K562 (cell line): ENCODE measurements at regions not wholly inside any gene's neighbourhood (a gene's known extent, or its start where the extent isn't known, plus 50 kb on each side); places are given as distances from the start of the nearest gene placed in this dataset.

Source experiments
- ATAC-seq: fragments of 200-7000 bp; cut with Tn5 transposase; 3 replicates; pipeline ENCODE4 v1.9.1; 2020; ENCODE audit warnings: moderate library complexity
- BruUV-seq: library from RNA; stranded (reverse); fragments of 400-500 nt; replicated peaks from 2 replicates; lab custom pipeline; 2021; lab: Mats Ljungman, UMichigan
- CTCF ChIA-PET: fragments of 300-600 bp; formaldehyde crosslinking; extraction: SDS; loops from one replicate; lab custom pipeline; 2021; ENCODE audit warnings: low intra/inter-chr PET ratio; lab: Yijun Ruan, JAX
- POLR2A ChIA-PET: fragments of 300-600, 350-650 bp; sonication (Branson Sonifier 250); formaldehyde crosslinking; extraction: SDS; loops from one replicate; lab custom pipeline; 2021; ENCODE audit warnings: antibody characterized with exemption, inconsistent platforms; lab: Yijun Ruan, JAX
- DNase-seq, 4 experiments: peaks; one replicate each; pipeline versions ENCODE4 v3.0.0 to v3.0.0-alpha.2; 2011 to 2018; ENCODE audit warnings: low spot score in 3 of 4, mixed read lengths in 3 of 4; ENCODE audit errors: extremely low read depth in 1 of 4
- FAIRE-seq: peaks from 2 replicates; lab custom pipeline; 2011; peaks lifted over from hg19 to GRCh38; lab: Jason Lieb, UNC
- H2AFZ ChIP-seq: 2 replicates; pipeline ENCODE4 v1.6.0; 2011; ENCODE audit warnings: low read depth, low read length, control low read depth, inconsistent platforms
- H3K27ac ChIP-seq: fragments of 200-600 bp; 3 replicates; pipeline ENCODE4 v1.8.0; 2011; ENCODE audit warnings: low read depth, mild to moderate bottlenecking, control low read depth, inconsistent platforms, low read length, moderate library complexity, mixed read lengths; ENCODE audit errors: extremely low read depth
- H3K27me3 ChIP-seq, 2 experiments: fragments of 300-600 bp in 1 of 2; 2 replicates in 1 of 2; 3 replicates in 1 of 2; pipeline versions ENCODE4 v1.6.0 to v1.8.0; 2011; ENCODE audit warnings: inconsistent platforms in 2 of 2, low read length in 2 of 2, mild to moderate bottlenecking in 1 of 2, mixed read lengths in 1 of 2, moderate library complexity in 1 of 2; ENCODE audit not compliant: control insufficient read depth in 2 of 2, insufficient read depth in 2 of 2
- H3K36me3 ChIP-seq: fragments of 300-600 bp; 3 replicates; pipeline ENCODE4 v1.8.0; 2011; ENCODE audit warnings: mild to moderate bottlenecking, low read length, inconsistent platforms; ENCODE audit not compliant: control insufficient read depth, insufficient read depth
- H3K4me1 ChIP-seq, 2 experiments: fragments of 200-600 bp in 1 of 2; replicated peaks in 1 of 2; 2 replicates in 1 of 2; 3 replicates in 1 of 2; pipeline versions ENCODE4 v1.5.1 to v1.8.0; 2011; ENCODE audit warnings: inconsistent platforms in 2 of 2, low read length in 2 of 2, mild to moderate bottlenecking in 1 of 2, mixed read lengths in 1 of 2, moderate library complexity in 1 of 2; ENCODE audit not compliant: control insufficient read depth in 2 of 2, insufficient read depth in 2 of 2
- H3K4me2 ChIP-seq: 2 replicates; pipeline ENCODE4 v1.6.1; 2011; ENCODE audit warnings: low read length, control low read depth, inconsistent platforms, mixed read lengths; ENCODE audit not compliant: insufficient read depth
- H3K4me3 ChIP-seq: fragments of 200-600 bp; sonication (generic), shearing (Covaris generic); 2 replicates; pipeline ENCODE4 v1.5.1; 2016; ENCODE audit warnings: control low read depth, inconsistent platforms
- H3K79me2 ChIP-seq: fragments of 200-600 bp; 3 replicates; pipeline ENCODE4 v1.8.0; 2011; ENCODE audit warnings: low read length, inconsistent platforms; ENCODE audit not compliant: control insufficient read depth, insufficient read depth
- H3K9ac ChIP-seq, 2 experiments: 2 replicates each; pipeline versions ENCODE4 v1.6.0 to v1.6.1; 2011; ENCODE audit warnings: low read depth in 2 of 2, low read length in 2 of 2, control low read depth in 1 of 2, inconsistent platforms in 1 of 2, mild to moderate bottlenecking in 1 of 2, mixed read lengths in 1 of 2; ENCODE audit not compliant: insufficient read depth in 1 of 2
- H3K9me1 ChIP-seq: one replicate; pipeline ENCODE4 v1.6.0; 2011; ENCODE audit warnings: inconsistent platforms, mild to moderate bottlenecking, low read length, moderate library complexity; ENCODE audit not compliant: control insufficient read depth, insufficient read depth
- H3K9me3 ChIP-seq: replicated peaks from 2 replicates; pipeline ENCODE4 v1.5.1; 2011; ENCODE audit warnings: low read depth, low read length, inconsistent platforms; ENCODE audit not compliant: control insufficient read depth, insufficient read depth
- H4K20me1 ChIP-seq: replicated peaks from 2 replicates; pipeline ENCODE4 v1.6.1; 2011; ENCODE audit warnings: low read length, inconsistent platforms, mixed read lengths; ENCODE audit not compliant: control insufficient read depth, insufficient read depth
- FUS ChIP-seq: fragments of 200-400 bp; formaldehyde crosslinking; optimal IDR thresholded peaks from 2 replicates; pipeline ENCODE3; 2017; ENCODE audit warnings: low read depth, low read length
- ZBTB11 ChIP-seq, 3 experiments: fragments of 200-800 bp in 1 of 3; fragments of 250-450 bp in 1 of 3; fragments of 450-650 bp in 1 of 3; sonication (Bioruptor Pico) in 1 of 3; sonication (Bioruptor generic) in 1 of 3; formaldehyde crosslinking in 1 of 3; IDR thresholded peaks; 2 replicates each; pipeline versions ENCODE4 v1.6.1 to v1.8.0; 2016 to 2022; ENCODE audit warnings: mild to moderate bottlenecking in 2 of 3, missing genetic modification characterization in 2 of 3, missing compliant biosample characterization in 1 of 3, moderate library complexity in 1 of 3
- WGBS: fragments of 100-300 bp; shearing (Covaris generic); methylation state at CpG from one replicate; pipeline ENCODE4 v1.1.6; 2016; ENCODE audit warnings: low coverage, mixed read lengths; ENCODE audit not compliant: insufficient coverage; ENCODE audit errors: missing lambda C conversion rate; 5-methylcytosine and 5-hydroxymethylcytosine counted together
- in situ Hi-C: fragments of 300-500 bp; cut with MboI; formaldehyde crosslinking; loops from 4 replicates; pipeline ENCODE4 v1.15.0; 2018; ENCODE audit warnings: inconsistent platforms, mixed read lengths
- intact Hi-C: fragments of 100-400 bp; cut with micrococcal nuclease; formaldehyde crosslinking; loops from 2 replicates; pipeline ENCODE4 v1.14.2; 2022

DNA sequence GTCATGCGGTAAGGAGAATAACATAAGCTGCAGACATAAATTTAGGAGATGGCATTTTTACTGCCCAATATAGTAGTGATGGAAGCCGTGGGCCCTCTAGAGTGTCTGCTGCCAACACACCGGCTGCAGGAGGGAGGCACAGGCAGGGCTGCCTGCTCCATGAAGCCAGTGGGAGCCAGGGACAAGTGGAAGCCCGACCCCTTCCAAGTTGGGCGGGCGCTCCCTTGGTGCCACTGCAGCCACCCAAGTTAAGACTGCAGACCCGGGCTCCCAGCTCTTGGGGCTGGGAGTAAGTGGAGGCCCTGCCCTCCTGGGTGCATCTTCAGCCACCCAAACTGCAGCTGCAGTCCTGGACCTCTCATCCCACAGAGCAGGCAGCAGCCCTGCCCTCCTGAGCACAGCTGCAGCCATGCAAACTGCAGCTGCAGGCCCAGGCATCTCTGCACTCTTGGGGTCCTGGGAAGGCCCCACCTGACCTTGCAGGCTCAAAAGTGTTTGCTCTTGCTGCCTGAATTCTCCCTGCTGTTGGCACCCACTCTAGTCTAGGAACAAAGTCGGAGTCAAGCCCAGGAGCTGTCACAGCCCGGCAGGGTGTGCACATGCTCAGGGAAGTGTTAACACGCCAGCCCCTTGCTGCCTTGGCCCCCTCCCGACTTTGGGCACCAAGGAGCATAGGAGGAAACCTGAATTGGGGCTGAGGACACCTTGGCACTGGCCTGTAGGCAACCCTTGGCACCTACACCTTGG lies 437.2 kb upstream of the PRMT6 start:
- no peak overlapping the region for H3K4me3 ChIP-seq
- 1% methylated on average over 11 of the region's 11 CpGs for WGBS
- ATAC-seq = no peak
- no TSS peak for BruUV-seq
- no peaks in the 10 kb centered on the region for H3K36me3 ChIP-seq
- H3K79me2 ChIP-seq = no peaks in the 10 kb centered on the region
- no peak overlapping the region for H2AFZ ChIP-seq
- POLR2A ChIA-PET = no interaction called here
- peak in 1 of 3 experiments; percentile 11; a peak in 1 of 6 replicates for TF ChIP-seq ZBTB11 (CRISPR knock-in tag; IDR thresholded peaks at IDR 0.05)
- no peak for TF ChIP-seq FUS
- TF ChIP-seq, all 486 proteins: peak for 1
- Histone ChIP-seq H3K4me2 (no peak overlapping the region), H4K20me1 (no peaks in the 10 kb centered on the region), H3K27ac (no peak overlapping the region), H3K9ac (no peak overlapping the region), H3K9me1 (no peaks in the 10 kb centered on the region), H3K9me3 (no peaks in the 10 kb centered on the region), H3K27me3 (no peaks in the 10 kb centered on the region), H3K4me1 (no peaks in the 10 kb centered on the region)
- FAIRE-seq (no peak), DNase-seq (no peak)
- intact Hi-C loops (no loop called here), in situ Hi-C loops (no loop called here)
- CTCF ChIA-PET = no interaction called here
